HL-60 (cell line): ENCODE measurements at regions not wholly inside any gene's neighbourhood (a gene's known extent, or its start where the extent isn't known, plus 50 kb on each side); places are given as distances from the start of the nearest gene placed in this dataset.

ENCODE experiments used
- DNase-seq, 2 experiments: peaks; one replicate each; pipeline ENCODE4 v3.0.0-alpha.2; 2010 to 2020; ENCODE audit warnings: low read depth in 1 of 2, low spot score in 1 of 2
- H3K27ac ChIP-seq: fragments of 250-450 bp; sonication (Bioruptor Pico); replicated peaks from 2 replicates; pipeline ENCODE4 v1.5.1; 2020; ENCODE audit warnings: mild to moderate bottlenecking, moderate library complexity
- H3K27me3 ChIP-seq: fragments of 250-450 bp; sonication (Bioruptor Pico); 2 replicates; pipeline ENCODE4 v1.5.1; 2021; ENCODE audit warnings: mild to moderate bottlenecking, moderate library complexity; ENCODE audit not compliant: insufficient read depth, poor library complexity, severe bottlenecking
- H3K4me3 ChIP-seq: replicated peaks from 2 replicates; pipeline ENCODE4 v1.5.1; 2011; ENCODE audit warnings: mild to moderate bottlenecking, control low read depth, low read length; ENCODE audit not compliant: insufficient read depth
- CTCF ChIP-seq: IDR thresholded peaks from one replicate; pipeline ENCODE4 v1.5.1; 2011; ENCODE audit warnings: low read length, control low read depth, inconsistent platforms; ENCODE audit not compliant: insufficient read depth
- GABPA ChIP-seq: IDR thresholded peaks from 2 replicates; pipeline ENCODE4 v1.6.1; 2012; ENCODE audit warnings: low read depth
- POLR2AphosphoS5 ChIP-seq: IDR thresholded peaks from 2 replicates; pipeline ENCODE4 v1.6.1; 2012; ENCODE audit warnings: low read depth
- SPI1 ChIP-seq: IDR thresholded peaks from 2 replicates; pipeline ENCODE4 v1.6.1; 2012; ENCODE audit warnings: low read depth, mild to moderate bottlenecking, borderline replicate concordance
- TF ChIP-seq, protein P1 (sequence below): IDR thresholded peaks from 2 replicates; pipeline ENCODE4 v1.6.1; 2012; ENCODE audit warnings: low read depth; ENCODE audit not compliant: insufficient replicate concordance

DNA sequence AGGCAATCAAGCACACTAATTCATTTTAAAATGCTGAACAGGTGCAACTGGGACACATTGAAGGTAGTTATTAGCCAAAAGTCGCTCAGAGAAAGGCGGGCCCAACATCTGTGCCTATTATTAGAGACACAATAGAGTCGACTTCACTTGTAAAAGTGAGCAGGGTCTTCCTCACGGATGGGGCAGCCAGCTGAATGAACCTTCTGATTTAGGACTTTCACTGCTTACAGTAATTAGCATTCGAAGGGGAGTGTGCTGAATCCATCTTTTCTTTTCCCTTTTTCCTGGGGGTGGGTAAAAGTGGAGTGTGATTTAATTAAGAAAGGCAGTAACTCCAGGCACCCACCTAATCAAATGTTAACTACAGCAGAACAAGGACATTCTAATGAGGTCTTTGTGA is 677.7 kb downstream of the DCDC2C start:
- no peaks in the 10 kb centered on the region for H3K27me3 ChIP-seq
- H3K4me3 ChIP-seq: no peak overlapping the region
- no peak for DNase-seq
- H3K27ac ChIP-seq: no peak overlapping the region
- TF ChIP-seq CTCF (no peak), GABPA (no peak), SPI1 (no peak), POLR2AphosphoS5 (no peak)
- TF ChIP-seq, protein P1, sequence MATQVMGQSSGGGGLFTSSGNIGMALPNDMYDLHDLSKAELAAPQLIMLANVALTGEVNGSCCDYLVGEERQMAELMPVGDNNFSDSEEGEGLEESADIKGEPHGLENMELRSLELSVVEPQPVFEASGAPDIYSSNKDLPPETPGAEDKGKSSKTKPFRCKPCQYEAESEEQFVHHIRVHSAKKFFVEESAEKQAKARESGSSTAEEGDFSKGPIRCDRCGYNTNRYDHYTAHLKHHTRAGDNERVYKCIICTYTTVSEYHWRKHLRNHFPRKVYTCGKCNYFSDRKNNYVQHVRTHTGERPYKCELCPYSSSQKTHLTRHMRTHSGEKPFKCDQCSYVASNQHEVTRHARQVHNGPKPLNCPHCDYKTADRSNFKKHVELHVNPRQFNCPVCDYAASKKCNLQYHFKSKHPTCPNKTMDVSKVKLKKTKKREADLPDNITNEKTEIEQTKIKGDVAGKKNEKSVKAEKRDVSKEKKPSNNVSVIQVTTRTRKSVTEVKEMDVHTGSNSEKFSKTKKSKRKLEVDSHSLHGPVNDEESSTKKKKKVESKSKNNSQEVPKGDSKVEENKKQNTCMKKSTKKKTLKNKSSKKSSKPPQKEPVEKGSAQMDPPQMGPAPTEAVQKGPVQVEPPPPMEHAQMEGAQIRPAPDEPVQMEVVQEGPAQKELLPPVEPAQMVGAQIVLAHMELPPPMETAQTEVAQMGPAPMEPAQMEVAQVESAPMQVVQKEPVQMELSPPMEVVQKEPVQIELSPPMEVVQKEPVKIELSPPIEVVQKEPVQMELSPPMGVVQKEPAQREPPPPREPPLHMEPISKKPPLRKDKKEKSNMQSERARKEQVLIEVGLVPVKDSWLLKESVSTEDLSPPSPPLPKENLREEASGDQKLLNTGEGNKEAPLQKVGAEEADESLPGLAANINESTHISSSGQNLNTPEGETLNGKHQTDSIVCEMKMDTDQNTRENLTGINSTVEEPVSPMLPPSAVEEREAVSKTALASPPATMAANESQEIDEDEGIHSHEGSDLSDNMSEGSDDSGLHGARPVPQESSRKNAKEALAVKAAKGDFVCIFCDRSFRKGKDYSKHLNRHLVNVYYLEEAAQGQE: no peak

GRCh38 chr2:4381773-4382172 is 678.4 kb downstream of the DCDC2C start:
- no peaks in the 10 kb centered on the region for H3K27me3 ChIP-seq
- DNase-seq: no peak
- no peak overlapping the region for H3K4me3 ChIP-seq
- TF ChIP-seq, protein P1: no peak
- no peak for TF ChIP-seq CTCF
- no peak overlapping the region for H3K27ac ChIP-seq

DNA sequence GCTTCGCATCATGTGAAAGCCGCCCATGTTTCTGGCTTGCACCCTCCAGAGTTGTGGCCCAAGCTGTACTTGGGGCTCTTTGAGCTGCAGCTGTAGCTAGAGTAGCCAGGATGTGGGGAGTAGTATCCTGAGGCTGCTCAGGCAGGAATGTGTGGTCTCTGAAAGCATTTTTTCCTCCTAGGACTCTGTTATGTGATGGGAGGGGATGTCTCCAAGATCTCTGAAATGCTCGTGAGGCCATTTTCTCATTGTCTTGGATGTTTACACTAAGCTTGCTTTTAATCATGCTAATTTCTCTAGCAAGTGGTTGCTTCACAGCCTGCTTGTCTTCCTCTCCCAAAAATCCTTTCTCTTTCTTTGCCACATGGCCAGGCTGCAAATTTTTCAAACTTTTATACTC is 687.6 kb downstream of the DCDC2C start:
- no peak for DNase-seq
- H3K4me3 ChIP-seq: no peak overlapping the region
- H3K27me3 ChIP-seq: no peaks in the 10 kb centered on the region
- TF ChIP-seq, protein P1: no peak
- TF ChIP-seq GABPA: no peak
- TF ChIP-seq POLR2AphosphoS5: no peak
- TF ChIP-seq CTCF: no peak
- no peak for TF ChIP-seq SPI1
- no peak overlapping the region for H3K27ac ChIP-seq
